Endothelial cell of umbilical vein (primary cell): ENCODE measurements at regions not wholly inside any gene's neighbourhood (a gene's known extent, or its start where the extent isn't known, plus 50 kb on each side); places are given as distances from the start of the nearest gene placed in this dataset.

Experiments
- EZH2 ChIP-seq: IDR thresholded peaks from 2 replicates; pipeline ENCODE4 v1.6.1; 2012; ENCODE audit warnings: borderline replicate concordance, low read depth, mild to moderate bottlenecking, moderate library complexity, low read length, inconsistent platforms; ENCODE audit not compliant: severe bottlenecking
- FOS ChIP-seq: IDR thresholded peaks from 2 replicates; pipeline ENCODE4 v1.6.1; 2011; ENCODE audit warnings: mild to moderate bottlenecking, low read length, moderate library complexity, borderline replicate concordance; ENCODE audit not compliant: insufficient read depth
- JUN ChIP-seq: IDR thresholded peaks from 2 replicates; pipeline ENCODE4 v1.6.1; 2011; ENCODE audit warnings: borderline replicate concordance, low read depth; ENCODE audit not compliant: insufficient read length, insufficient read depth
- MYC ChIP-seq: IDR thresholded peaks from one replicate; pipeline ENCODE4 v1.6.1; 2011; ENCODE audit warnings: mild to moderate bottlenecking, low read depth, low read length
- POLR2A ChIP-seq: IDR thresholded peaks from 2 replicates; pipeline ENCODE4 v1.6.1; 2012; ENCODE audit warnings: low read depth, mild to moderate bottlenecking, control low read depth, low read length
- POLR2AphosphoS5 ChIP-seq: IDR thresholded peaks from 2 replicates; pipeline ENCODE4 v1.6.1; 2012; ENCODE audit warnings: low read depth, mild to moderate bottlenecking, control low read depth, low read length, moderate library complexity; ENCODE audit not compliant: insufficient read depth
- TF ChIP-seq, protein P1 (sequence below): IDR thresholded peaks from 2 replicates; pipeline ENCODE4 v1.6.1; 2011; ENCODE audit not compliant: insufficient read depth, insufficient read length
- TF ChIP-seq, protein P2 (sequence below), 2 donors: IDR thresholded peaks; 1 replicate in 1 of 2; 2 replicates in 1 of 2; pipeline ENCODE4 v1.5.1; 2011; ENCODE audit warnings: low read length in 2 of 2, mild to moderate bottlenecking in 2 of 2, moderate library complexity in 2 of 2, control low read depth in 1 of 2, inconsistent platforms in 1 of 2, low read depth in 1 of 2; ENCODE audit not compliant: insufficient read depth in 1 of 2; ENCODE audit errors: extremely low read depth in 1 of 2

DNA sequence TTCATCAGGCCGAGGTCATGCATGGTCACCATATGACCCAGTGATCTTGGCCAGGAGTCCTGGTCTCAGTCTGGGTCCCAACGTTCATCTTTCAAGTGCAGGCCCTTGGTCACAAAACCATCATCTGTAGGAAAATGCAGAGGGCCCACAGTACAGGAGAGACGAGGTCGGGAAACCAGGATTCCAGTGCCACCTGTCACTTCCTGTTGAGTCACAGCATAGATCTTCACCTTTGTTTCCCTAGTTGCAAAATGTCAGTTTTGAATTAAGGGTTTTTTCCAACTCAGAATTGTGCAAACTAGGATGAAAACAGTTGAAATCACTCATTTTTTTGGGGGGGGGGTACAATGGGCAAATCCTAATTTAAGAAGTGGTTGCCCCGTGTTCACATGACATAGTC is 162.2 kb downstream of the INSIG2 start:
- TF ChIP-seq, protein P1, sequence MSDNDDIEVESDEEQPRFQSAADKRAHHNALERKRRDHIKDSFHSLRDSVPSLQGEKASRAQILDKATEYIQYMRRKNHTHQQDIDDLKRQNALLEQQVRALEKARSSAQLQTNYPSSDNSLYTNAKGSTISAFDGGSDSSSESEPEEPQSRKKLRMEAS, result no peak
- TF ChIP-seq, protein P2, sequence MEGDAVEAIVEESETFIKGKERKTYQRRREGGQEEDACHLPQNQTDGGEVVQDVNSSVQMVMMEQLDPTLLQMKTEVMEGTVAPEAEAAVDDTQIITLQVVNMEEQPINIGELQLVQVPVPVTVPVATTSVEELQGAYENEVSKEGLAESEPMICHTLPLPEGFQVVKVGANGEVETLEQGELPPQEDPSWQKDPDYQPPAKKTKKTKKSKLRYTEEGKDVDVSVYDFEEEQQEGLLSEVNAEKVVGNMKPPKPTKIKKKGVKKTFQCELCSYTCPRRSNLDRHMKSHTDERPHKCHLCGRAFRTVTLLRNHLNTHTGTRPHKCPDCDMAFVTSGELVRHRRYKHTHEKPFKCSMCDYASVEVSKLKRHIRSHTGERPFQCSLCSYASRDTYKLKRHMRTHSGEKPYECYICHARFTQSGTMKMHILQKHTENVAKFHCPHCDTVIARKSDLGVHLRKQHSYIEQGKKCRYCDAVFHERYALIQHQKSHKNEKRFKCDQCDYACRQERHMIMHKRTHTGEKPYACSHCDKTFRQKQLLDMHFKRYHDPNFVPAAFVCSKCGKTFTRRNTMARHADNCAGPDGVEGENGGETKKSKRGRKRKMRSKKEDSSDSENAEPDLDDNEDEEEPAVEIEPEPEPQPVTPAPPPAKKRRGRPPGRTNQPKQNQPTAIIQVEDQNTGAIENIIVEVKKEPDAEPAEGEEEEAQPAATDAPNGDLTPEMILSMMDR (IDR thresholded peaks at IDR 0.05; ENCODE audit: extremely low read depth in 1 of 2, insufficient read depth in 1 of 2, low read depth in 1 of 2, low read length in 2 of 2), result no peak
- TF ChIP-seq POLR2A (no peak), POLR2AphosphoS5 (no peak), JUN (no peak), FOS (no peak), EZH2 (no peak), MYC (no peak)
